Transverse colon (tissue), 4 donors: ENCODE measurements at regions not wholly inside any gene's neighbourhood (a gene's known extent, or its start where the extent isn't known, plus 50 kb on each side); places are given as distances from the start of the nearest gene placed in this dataset.

Source experiments
- POLR2AphosphoS5 ChIP-seq, 3 donors: sonication (generic); formaldehyde crosslinking; IDR thresholded peaks; one replicate each; pipeline ENCODE4 v1.6.1; 2016; ENCODE audit warnings: antibody characterized with exemption in 3 of 3
- TF ChIP-seq, protein P1 (sequence below), 5 experiments: fragments of 200-600 bp in 3 of 5; fragments of 450-650 bp in 2 of 5; sonication (generic) in 3 of 5; IDR thresholded peaks; 1 replicate in 2 of 5; 2 replicates in 3 of 5; pipeline ENCODE4 v1.5.1; 2016 to 2017; ENCODE audit warnings: antibody characterized with exemption in 5 of 5, inconsistent platforms in 3 of 5, mild to moderate bottlenecking in 2 of 5, moderate library complexity in 1 of 5

DNA sequence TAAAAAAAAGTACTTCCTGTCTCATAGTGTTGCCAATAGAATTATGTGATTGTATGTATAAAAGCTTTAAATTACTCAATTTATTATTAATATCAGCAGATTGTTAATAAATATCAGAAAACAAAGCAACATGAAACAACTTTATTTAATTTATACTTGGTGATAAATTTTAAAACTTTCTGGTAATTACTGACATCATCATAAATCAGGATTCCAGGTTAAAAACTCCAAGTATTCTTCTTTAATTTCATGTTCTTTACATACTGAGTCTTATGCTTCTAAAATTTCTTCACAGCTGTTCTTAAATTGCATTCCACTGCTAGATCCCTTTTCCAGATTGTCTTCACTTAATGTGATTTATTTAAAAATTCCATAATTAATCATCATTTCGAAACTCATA is 1224.5 kb downstream of the PCDH18 start:
- TF ChIP-seq POLR2AphosphoS5 (IDR thresholded peaks at IDR 0.05), result no peak
- TF ChIP-seq, protein P1, sequence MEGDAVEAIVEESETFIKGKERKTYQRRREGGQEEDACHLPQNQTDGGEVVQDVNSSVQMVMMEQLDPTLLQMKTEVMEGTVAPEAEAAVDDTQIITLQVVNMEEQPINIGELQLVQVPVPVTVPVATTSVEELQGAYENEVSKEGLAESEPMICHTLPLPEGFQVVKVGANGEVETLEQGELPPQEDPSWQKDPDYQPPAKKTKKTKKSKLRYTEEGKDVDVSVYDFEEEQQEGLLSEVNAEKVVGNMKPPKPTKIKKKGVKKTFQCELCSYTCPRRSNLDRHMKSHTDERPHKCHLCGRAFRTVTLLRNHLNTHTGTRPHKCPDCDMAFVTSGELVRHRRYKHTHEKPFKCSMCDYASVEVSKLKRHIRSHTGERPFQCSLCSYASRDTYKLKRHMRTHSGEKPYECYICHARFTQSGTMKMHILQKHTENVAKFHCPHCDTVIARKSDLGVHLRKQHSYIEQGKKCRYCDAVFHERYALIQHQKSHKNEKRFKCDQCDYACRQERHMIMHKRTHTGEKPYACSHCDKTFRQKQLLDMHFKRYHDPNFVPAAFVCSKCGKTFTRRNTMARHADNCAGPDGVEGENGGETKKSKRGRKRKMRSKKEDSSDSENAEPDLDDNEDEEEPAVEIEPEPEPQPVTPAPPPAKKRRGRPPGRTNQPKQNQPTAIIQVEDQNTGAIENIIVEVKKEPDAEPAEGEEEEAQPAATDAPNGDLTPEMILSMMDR (IDR thresholded peaks at IDR 0.05), result no peak
